Inferior parietal cortex (tissue), 1 donor: ENCODE measurements at regions not wholly inside any gene's neighbourhood (a gene's known extent, or its start where the extent isn't known, plus 50 kb on each side); places are given as distances from the start of the nearest gene placed in this dataset.
"Not testable (repeated sequence)": the region's sequence is repeated elsewhere in the genome, so short reads cannot be mapped to it uniquely, and the experiment has no call there.

Source experiments
- DNase-seq: peaks from one replicate; pipeline ENCODE4 v3.0.0-alpha.2; 2016; ENCODE audit errors: extremely low spot score

GRCh38 chr5:82497242-82497641, 219.1 kb upstream of the RPS23 start:
- no peak for DNase-seq

DNA sequence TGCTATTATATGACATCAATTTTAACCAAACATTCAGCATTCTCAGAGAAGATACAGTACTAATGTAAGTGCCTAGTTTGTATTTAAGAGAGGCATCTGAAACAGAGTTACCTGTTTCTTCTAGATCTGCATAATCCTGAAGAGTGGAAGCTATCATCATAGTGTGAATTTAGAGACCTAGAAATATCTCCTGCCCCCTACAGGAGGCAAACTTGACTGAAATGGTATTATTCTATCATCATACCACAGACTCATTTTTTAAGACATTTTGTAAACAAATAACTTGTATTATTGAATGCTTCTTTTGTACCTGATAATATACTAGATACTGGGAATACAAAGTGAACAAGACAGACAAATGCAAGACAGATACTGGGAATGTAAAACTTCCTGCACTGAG, 216.8 kb upstream of the RPS23 start:
- DNase-seq, result no peak

DNA sequence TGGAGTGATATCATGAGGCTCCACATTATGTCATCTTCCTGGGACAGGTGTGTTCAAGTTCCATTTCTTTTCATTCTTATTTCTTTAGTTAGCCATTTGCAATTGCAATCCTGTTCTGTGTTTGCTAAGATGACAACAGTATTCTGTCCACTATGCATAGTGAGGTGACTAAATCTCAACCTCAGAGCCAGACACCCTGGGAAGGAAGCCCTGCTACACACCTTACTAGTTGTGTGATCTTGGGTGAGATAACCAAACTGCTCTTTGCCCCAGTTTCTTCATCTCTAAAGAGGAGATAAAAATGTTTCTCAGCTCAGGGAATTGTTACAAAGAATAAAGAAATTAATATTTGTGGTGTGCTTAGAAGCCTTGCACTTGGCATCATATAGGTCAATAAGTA, 215.1 kb upstream of the RPS23 start:
- DNase-seq, result no peak

DNA sequence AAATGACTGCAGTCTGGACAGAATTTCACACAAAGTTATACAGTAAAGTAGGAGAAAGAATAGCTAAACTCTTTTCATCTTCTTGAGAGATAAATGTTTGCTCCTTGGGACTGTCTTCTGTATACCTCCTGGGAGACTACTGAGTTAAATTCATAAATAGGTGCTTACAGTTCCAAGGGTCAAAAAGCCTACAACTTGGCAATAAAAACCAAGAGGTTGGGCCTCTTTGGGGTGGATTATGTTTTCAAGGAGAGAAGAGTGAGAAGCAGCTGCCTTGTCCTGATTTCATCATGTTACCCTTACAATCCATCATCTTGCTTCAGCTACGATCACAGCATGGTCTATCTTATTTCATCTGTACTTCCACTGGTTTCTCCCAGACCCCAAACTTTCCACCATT, 213.2 kb upstream of the RPS23 start:
- DNase-seq, result no peak

GRCh38 chr5:82489683-82490082, 211.5 kb upstream of the RPS23 start:
- no peak for DNase-seq

- DNase-seq, result no peak
Observed at GRCh38 chr5:82487131-82487530, 209.0 kb upstream of the RPS23 start.

DNA sequence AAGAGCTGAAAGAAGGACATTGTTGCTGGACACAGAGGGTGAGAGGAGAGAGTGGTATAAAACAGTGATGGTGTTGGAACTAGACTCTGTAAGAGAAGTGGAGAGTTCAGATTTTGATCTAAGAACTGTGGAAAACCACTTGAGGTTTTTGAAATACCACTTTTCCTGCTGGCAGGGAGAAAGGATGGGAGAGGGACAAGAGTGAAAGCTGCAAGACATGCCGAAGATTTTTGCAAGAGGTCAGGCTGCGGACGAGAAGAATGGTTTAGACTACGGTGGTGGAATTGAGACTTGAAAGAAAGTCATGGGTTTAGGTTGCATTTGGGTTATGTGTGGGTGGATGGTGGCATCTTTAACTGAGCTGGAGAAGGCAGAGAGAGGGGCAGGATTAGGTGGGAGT, 202.2 kb upstream of the RPS23 start:
- DNase-seq, result no peak

DNA sequence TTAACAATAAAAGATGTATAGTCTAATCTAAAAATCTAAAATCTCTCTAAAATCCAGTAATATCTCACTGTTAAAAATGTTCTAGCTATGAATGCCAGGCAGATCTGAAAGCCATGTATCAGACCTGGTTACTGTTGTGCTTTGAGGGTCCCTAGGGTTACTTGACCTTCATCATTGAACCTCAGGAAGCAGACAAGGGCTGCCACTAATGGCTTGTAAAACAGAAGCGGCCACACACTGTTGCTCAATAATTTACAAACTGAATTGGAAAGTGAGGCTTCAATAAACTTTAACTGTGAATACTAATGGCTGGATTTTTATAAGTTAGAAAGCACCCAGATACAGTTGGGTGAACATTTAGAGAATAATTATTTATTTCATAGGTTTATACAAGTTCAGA, 198.0 kb upstream of the RPS23 start:
- no peak for DNase-seq

DNA sequence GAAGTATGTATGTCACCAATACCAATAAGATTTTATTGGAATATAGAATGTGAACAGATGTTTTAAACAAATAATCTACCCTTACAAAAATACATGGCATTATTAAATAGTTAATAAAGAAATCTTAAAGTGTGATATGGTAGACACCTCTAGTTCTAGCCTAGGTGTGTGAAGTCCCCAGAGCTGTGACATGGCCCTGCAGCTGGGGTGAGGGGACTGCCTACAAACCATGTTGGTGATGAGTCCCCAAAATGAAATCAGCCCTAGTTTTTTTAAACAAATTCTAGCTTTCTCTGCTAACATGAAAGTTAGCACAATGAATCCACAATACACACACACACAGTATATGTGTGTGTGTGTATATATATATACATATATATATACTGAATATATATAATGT, 195.1 kb upstream of the RPS23 start:
- DNase-seq, result no peak

- DNase-seq, result no peak
Observed at GRCh38 chr5:82470185-82470994, 192.2 kb upstream of the RPS23 start.

DNA sequence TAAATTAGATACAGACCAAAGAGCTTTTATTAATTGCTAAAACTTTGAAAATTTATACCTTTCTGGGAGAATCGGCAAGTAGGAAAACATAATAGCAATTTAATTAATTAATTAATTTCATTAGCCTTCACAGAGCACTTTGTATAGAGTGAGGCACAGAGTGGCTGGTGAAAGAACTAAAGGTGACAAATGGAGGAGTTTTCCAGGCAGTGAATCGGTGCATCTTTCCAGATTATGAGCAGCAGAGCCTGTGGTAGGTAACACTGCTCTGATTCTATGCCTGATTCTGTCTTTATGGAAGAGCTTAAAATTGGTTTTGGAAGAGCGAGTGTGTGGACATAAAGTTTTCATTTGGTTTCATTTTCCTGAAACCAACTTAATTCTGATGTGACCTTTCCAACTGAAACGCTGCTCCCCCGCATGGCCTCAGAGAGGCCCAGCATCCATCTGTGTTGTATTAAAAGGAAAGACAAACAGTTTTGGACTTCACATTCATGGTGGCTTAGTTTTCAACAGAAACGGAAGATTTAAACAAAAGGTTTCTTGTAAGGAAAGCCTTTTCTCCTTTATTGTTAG, 188.9 kb upstream of the RPS23 start:
- DNase-seq, result no peak

DNA sequence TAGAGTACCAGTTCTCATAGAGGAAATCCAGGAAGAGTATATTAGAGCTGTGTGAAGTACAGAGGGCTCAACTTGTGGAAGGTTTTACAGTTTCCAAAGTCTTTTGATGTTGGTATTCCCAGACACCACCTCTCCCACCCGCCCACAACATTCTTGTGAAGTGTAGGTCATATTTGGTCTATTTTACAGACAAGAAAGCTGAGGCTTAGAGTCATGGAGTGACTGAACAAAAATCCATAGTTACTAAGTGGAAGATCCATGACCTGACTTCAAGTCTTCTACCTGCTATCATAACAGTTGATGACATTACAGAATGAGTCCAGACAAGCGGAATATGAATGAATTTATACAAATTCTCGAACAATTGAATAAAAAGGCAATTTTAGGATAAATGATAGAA, 187.1 kb upstream of the RPS23 start:
- no peak for DNase-seq

GRCh38 chr5:82459626-82460025, 181.5 kb upstream of the RPS23 start:
- no peak for DNase-seq

DNA sequence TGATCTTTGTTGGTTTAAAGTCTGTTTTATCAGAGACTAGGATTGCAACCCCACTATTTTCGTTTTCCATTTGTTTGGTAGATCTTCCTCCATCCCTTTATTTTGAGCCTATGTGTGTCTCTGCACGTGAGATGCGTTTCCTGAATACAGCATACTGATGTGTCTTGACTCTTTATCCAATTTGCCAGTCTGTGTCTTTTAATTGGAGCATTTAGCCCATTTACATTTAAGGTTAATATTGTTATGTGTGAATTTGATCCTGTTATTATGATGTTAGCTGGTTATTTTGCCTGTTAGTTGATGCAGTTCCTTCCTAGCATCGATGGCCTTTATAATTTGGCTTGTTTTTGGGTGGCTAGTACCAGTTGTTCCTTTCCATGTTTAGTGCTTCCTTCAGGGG, 177.2 kb upstream of the RPS23 start:
- DNase-seq, result not testable (repeated sequence)

GRCh38 chr5:82448374-82448773, 170.2 kb upstream of the RPS23 start:
- DNase-seq, result no peak

GRCh38 chr5:82447913-82448312, 169.8 kb upstream of the RPS23 start:
- DNase-seq, result no peak

- no peak for DNase-seq
Observed at GRCh38 chr5:82446809-82447208, 168.7 kb upstream of the RPS23 start.

GRCh38 chr5:82445726-82446335, 167.7 kb upstream of the RPS23 start:
- no peak for DNase-seq

DNA sequence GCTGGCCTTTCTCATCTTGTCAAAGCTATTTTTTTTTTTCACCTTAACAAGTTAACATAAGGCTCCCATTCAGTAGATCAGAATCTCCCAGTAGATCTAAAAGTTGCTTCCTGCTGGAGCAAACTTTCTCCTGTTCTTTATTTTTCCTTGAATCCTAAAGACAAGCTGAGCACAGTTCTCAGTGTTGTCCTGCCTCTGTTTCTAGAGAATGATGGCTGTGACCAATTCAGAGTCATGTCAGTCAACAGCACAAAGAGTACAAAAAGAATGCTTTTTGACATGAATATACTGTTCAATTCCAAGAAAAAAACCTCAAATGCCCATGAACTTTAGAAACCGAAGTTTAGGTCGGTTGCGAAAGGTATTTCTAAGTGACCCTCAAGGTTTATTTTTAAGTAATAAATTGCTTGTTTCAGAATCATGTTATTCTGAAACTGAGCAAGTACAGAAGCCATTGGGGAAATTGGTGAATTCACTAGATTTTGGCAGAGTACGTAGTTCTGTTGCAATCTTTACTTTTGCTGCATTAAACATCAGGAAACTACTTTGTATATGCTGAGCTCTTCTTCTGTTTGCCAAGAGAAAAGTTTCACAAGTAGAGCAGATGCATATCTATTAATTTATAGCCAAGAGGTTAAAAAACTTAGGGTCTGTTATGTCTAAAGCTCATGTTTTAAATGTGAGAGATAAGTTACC, 161.7 kb upstream of the RPS23 start:
- no peak for DNase-seq

- DNase-seq, result not testable (repeated sequence)
Observed at GRCh38 chr5:82437565-82437964, 159.4 kb upstream of the RPS23 start.

DNA sequence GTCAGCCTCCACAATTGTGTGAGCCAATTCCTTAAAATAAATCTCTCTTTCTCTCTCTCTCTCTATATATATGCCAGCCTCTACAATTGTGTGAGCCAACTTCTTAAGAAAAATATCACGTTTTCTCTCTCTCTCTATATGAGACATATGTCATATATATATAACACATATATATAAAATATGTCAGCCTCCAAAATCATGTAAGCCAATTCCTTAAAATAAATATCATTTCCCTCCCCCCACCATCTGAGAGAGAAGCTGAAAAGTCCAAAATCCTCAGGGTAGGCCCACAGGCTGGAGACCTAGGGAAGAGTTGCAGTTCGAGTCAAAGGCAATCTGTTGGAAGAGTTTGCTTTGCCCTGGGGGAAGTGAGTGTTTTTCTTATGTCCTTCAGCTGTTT, 158.1 kb upstream of the RPS23 start:
- no peak for DNase-seq
